Coronary artery (tissue), 2 donors: ENCODE measurements at regions not wholly inside any gene's neighbourhood (a gene's known extent, or its start where the extent isn't known, plus 50 kb on each side); places are given as distances from the start of the nearest gene placed in this dataset.

ENCODE experiments used
- DNase-seq: peaks from one replicate; pipeline ENCODE4 v3.0.0-alpha.2; 2017; ENCODE audit warnings: low spot score
- H3K27ac ChIP-seq, 2 donors: fragments of 200-600 bp; sonication (generic); one replicate each; pipeline ENCODE4 v1.5.1; 2016 to 2019
- H3K4me3 ChIP-seq: fragments of 200-600 bp; sonication (generic); 2 replicates; pipeline ENCODE4 v1.5.1; 2016; ENCODE audit warnings: mild to moderate bottlenecking, moderate library complexity
- TF ChIP-seq, protein P1 (sequence below): fragments of 200-600 bp; sonication (generic); IDR thresholded peaks from one replicate; pipeline ENCODE4 v1.5.1; 2019; ENCODE audit warnings: antibody characterized with exemption

GRCh38 chr13:103656311-103656710, 590.1 kb upstream of the SLC10A2 start:
- no peak overlapping the region for H3K27ac ChIP-seq
- no peak overlapping the region for H3K4me3 ChIP-seq
- TF ChIP-seq, protein P1, sequence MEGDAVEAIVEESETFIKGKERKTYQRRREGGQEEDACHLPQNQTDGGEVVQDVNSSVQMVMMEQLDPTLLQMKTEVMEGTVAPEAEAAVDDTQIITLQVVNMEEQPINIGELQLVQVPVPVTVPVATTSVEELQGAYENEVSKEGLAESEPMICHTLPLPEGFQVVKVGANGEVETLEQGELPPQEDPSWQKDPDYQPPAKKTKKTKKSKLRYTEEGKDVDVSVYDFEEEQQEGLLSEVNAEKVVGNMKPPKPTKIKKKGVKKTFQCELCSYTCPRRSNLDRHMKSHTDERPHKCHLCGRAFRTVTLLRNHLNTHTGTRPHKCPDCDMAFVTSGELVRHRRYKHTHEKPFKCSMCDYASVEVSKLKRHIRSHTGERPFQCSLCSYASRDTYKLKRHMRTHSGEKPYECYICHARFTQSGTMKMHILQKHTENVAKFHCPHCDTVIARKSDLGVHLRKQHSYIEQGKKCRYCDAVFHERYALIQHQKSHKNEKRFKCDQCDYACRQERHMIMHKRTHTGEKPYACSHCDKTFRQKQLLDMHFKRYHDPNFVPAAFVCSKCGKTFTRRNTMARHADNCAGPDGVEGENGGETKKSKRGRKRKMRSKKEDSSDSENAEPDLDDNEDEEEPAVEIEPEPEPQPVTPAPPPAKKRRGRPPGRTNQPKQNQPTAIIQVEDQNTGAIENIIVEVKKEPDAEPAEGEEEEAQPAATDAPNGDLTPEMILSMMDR, result no peak
- no peak for DNase-seq

DNA sequence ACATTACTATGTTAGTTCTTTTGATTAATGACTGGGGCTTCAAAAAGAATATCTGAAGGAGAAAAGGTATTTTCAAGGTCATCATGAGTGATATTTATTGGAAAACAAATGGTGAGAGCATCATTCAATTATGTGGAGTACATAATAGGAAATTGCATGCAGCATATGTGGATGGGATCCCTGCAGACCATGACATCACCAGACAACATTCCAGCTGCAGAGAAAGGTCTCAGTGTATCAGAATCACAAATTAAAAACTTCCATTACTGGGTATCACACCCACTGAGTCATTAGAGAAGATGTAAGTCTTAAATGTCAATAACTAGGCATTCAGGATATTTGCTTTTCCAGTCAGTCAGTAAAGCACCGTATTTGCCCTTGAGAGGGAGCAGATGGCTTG, 574.4 kb upstream of the SLC10A2 start:
- no peak for DNase-seq

DNA sequence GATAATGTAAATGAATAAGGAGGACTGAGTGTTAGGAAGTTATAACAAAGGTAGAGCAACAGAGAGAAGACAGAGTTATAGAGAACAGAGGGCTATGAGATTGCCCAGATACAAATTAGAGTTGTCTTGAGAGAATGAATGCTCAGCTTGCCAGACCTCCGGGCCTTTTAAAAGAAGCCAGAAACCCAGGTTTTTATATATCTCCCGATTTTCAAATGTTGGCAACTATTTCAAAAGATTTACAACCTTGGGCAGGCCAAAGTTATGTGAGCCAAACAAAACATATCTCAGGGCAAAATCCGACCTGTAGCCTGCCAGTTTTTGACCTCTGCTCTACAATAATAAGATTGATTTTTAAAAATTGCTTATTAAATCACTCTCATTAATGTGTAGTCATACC, 573.1 kb upstream of the SLC10A2 start:
- TF ChIP-seq, protein P1, result no peak

More for the DNA sequence above, 574.4 kb upstream of the SLC10A2 start:
- TF ChIP-seq, protein P1, result no peak
- no peak overlapping the region for H3K27ac ChIP-seq
- no peak overlapping the region for H3K4me3 ChIP-seq

GRCh38 chr13:103638706-103639105, 572.5 kb upstream of the SLC10A2 start:
- no peak for DNase-seq
- no peak overlapping the region for H3K27ac ChIP-seq
- H3K4me3 ChIP-seq, result no peak overlapping the region
- TF ChIP-seq, protein P1, result no peak

More for the DNA sequence above, 573.1 kb upstream of the SLC10A2 start:
- Histone ChIP-seq H3K4me3 (no peak overlapping the region), H3K27ac (no peak overlapping the region)
- no peak for DNase-seq

DNA sequence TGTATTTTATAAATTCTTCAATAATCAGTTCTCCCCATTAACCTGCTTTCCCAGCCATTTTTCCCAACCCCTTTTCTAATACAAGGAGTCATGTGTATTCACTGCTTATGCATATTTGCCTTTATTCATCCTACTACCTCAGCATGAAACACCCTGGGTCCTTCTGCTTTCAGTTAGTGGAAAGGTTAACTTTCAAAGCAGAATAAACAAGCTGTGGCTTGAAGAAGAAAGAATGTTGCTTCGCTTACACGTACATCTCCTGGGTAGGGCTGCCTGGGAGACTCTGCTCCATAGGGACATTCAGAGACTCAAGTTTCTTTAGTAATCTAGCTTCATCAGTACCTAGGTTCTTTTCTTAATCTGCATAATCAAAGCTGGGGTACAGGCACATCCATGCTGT, 567.8 kb upstream of the SLC10A2 start:
- no peak for DNase-seq
- TF ChIP-seq, protein P1, result no peak
- H3K27ac ChIP-seq, result no peak overlapping the region
- H3K4me3 ChIP-seq, result no peak overlapping the region

GRCh38 chr13:103625194-103625593, 559.0 kb upstream of the SLC10A2 start:
- no peak for DNase-seq
- TF ChIP-seq, protein P1, result no peak

GRCh38 chr13:103618151-103618550, 551.9 kb upstream of the SLC10A2 start:
- Histone ChIP-seq H3K27ac (no peak overlapping the region), H3K4me3 (no peak overlapping the region)
- TF ChIP-seq, protein P1, result no peak
- no peak for DNase-seq

More at GRCh38 chr13:103625194-103625593, 559.0 kb upstream of the SLC10A2 start:
- no peak overlapping the region for H3K4me3 ChIP-seq
- H3K27ac ChIP-seq, result no peak overlapping the region
